Chondrocyte (in vitro differentiated cells): ENCODE measurements at regions not wholly inside any gene's neighbourhood (a gene's known extent, or its start where the extent isn't known, plus 50 kb on each side); places are given as distances from the start of the nearest gene placed in this dataset.

ENCODE experiments used
- DNase-seq: peaks from one replicate; pipeline ENCODE4 v3.0.0; 2021; ENCODE audit warnings: mixed read lengths, low spot score
- H3K27ac Mint-ChIP-seq: one replicate; pipeline ENCODE4 v1.8.0; 2021; ENCODE audit warnings: mild to moderate bottlenecking, moderate library complexity, mixed read lengths; ENCODE audit not compliant: unreplicated experiment
- H3K27me3 Mint-ChIP-seq: 2 replicates; pipeline ENCODE4 v1.8.0; 2021; ENCODE audit warnings: low read depth, mixed read lengths
- H3K36me3 Mint-ChIP-seq: 2 replicates; pipeline ENCODE4 v1.8.0; 2021; ENCODE audit warnings: low read depth, mixed read lengths
- H3K4me1 Mint-ChIP-seq: 2 replicates; pipeline ENCODE4 v1.8.0; 2021; ENCODE audit warnings: low read depth, mild to moderate bottlenecking, mixed read lengths
- H3K4me3 Mint-ChIP-seq: one replicate; pipeline ENCODE4 v1.8.0; 2021; ENCODE audit warnings: mild to moderate bottlenecking, moderate library complexity, mixed read lengths; ENCODE audit not compliant: unreplicated experiment
- H3K9me3 Mint-ChIP-seq: 2 replicates; pipeline ENCODE4 v1.8.0; 2021; ENCODE audit warnings: low read depth, mixed read lengths
- TF ChIP-seq, protein P1 (sequence below): fragments of 200-600 bp; sonication (generic); IDR thresholded peaks from 2 replicates; pipeline ENCODE4 v1.5.0; 2021; ENCODE audit warnings: antibody characterized with exemption, mild to moderate bottlenecking, moderate library complexity

DNA sequence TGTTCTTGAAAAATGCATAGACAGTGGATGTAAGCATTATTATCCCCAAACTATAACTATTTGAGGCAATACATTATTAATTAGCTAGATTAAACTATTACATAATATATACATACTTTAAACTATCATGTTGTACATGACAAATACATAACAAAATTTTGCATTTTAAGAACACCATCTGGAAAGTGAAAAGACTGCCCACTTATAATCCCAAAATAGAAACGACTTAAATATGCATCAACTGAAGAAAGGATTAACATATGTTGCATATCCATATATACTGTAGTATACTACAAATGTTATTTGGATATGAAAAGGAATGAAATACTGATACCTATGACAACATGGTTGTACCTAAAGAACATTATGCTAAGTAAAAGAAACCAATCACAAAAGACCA lies 700.8 kb upstream of the SPRY2 start:
- TF ChIP-seq, protein P1, sequence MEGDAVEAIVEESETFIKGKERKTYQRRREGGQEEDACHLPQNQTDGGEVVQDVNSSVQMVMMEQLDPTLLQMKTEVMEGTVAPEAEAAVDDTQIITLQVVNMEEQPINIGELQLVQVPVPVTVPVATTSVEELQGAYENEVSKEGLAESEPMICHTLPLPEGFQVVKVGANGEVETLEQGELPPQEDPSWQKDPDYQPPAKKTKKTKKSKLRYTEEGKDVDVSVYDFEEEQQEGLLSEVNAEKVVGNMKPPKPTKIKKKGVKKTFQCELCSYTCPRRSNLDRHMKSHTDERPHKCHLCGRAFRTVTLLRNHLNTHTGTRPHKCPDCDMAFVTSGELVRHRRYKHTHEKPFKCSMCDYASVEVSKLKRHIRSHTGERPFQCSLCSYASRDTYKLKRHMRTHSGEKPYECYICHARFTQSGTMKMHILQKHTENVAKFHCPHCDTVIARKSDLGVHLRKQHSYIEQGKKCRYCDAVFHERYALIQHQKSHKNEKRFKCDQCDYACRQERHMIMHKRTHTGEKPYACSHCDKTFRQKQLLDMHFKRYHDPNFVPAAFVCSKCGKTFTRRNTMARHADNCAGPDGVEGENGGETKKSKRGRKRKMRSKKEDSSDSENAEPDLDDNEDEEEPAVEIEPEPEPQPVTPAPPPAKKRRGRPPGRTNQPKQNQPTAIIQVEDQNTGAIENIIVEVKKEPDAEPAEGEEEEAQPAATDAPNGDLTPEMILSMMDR, result no peak
- H3K27me3 Mint-ChIP-seq, result no peaks in the 10 kb centered on the region
- peaks cover 19% of the 10 kb centered on the region for H3K9me3 Mint-ChIP-seq
- peaks cover 4% of the 10 kb centered on the region for H3K36me3 Mint-ChIP-seq
- no peaks in the 10 kb centered on the region for H3K4me1 Mint-ChIP-seq
- no peak overlapping the region for H3K27ac Mint-ChIP-seq
- no peak overlapping the region for H3K4me3 Mint-ChIP-seq
- DNase-seq, result no peak

DNA sequence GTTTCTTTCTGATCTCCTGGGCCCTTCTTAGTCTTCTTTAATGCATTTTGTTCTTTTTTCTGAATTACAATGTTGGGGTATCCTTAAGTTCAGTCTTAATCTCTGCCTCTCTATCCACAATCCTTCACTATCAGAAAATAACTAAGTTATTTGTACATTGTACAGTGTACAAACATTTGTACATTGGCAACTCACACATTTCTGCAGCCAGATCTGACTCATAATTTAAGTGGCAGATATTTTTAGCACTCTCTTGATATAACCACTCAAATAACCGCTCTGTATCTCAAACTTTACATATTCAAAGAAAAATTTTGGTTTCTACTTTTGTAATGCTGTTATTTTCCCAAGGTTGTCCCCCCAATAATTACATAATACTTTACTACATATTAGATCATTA lies 691.1 kb upstream of the SPRY2 start:
- no peak overlapping the region for H3K4me3 Mint-ChIP-seq
- no peak overlapping the region for H3K27ac Mint-ChIP-seq
- no peaks in the 10 kb centered on the region for H3K36me3 Mint-ChIP-seq
- H3K9me3 Mint-ChIP-seq, result no peaks in the 10 kb centered on the region
- no peaks in the 10 kb centered on the region for H3K27me3 Mint-ChIP-seq
- no peak for DNase-seq
- TF ChIP-seq, protein P1, result no peak
- peaks cover 2% of the 10 kb centered on the region for H3K4me1 Mint-ChIP-seq

DNA sequence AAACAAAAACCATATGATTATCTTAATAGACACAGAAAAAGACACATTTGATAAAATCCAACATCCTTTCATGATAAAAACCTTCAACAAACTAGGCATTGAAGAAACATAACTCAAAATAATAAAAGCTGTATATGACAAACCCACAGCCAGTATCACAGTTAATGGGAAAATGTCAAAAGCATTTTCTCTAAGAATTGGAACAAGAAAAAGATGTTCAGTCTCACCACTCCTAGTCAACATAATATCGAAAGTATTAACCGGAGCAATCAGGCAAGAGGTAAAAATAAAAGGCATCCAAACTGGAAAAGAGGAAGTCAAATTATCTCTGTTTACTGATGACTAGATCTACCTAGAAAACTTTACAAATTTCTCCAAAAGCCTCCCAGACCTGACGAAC lies 684.2 kb upstream of the SPRY2 start:
- H3K36me3 Mint-ChIP-seq, result peaks cover 11% of the 10 kb centered on the region
- H3K9me3 Mint-ChIP-seq, result peaks cover 16% of the 10 kb centered on the region
- no peak overlapping the region for H3K4me3 Mint-ChIP-seq
- no peaks in the 10 kb centered on the region for H3K4me1 Mint-ChIP-seq
- no peak for DNase-seq
- H3K27ac Mint-ChIP-seq, result no peak overlapping the region
- no peaks in the 10 kb centered on the region for H3K27me3 Mint-ChIP-seq
- TF ChIP-seq, protein P1, result no peak

DNA sequence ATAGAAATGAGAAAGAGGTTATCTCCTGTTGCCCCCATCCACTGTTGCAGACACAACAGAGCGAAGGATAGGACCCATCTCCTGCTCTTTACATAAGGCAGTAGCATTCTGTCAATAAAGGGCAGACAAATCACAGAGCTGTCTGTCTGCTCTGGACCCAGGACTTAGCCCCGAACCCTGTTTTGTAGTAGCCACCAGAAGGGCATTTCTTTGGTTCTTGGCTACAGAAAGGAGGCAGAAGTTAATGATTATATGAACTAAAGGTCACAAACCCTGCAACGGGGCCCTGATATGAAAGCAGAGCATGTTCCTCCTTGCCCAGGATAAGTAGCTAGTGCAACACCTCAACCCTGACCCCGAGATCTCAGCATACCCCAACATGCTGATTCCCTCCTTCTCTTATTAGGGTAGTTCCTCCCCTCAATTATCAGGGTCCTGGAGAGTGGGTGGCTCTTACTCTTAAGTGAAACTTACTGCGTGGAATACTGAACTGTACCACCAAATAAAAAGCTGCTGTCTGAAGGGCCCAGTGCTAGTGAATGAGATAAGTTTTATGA lies 680.4 kb upstream of the SPRY2 start:
- no peak overlapping the region for H3K27ac Mint-ChIP-seq
- peaks cover 16% of the 10 kb centered on the region for H3K9me3 Mint-ChIP-seq
- peaks cover 11% of the 10 kb centered on the region for H3K36me3 Mint-ChIP-seq
- peaks cover 4% of the 10 kb centered on the region for H3K4me1 Mint-ChIP-seq
- DNase-seq, result no peak
- no peak overlapping the region for H3K4me3 Mint-ChIP-seq
- no peaks in the 10 kb centered on the region for H3K27me3 Mint-ChIP-seq
- TF ChIP-seq, protein P1, result no peak

DNA sequence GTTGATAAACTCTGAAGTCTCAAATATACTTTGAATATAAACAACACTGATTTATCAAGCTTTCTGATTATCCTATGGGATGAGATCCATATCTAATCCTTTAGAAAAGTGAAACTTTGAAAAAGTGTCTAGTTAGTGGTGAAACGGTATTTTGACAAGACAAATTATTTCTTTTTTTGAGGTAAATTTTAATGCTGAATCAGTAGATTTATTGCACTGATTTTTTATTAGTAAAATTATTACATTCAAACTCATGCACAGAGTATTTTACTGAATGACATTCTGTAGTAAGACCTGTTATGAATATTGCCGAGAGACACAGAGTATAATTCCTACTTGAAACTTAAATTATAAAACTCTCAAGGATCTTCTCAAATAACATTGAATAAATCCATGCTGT lies 679.1 kb upstream of the SPRY2 start:
- no peak overlapping the region for H3K4me3 Mint-ChIP-seq
- no peak overlapping the region for H3K27ac Mint-ChIP-seq
- H3K4me1 Mint-ChIP-seq, result peaks cover 4% of the 10 kb centered on the region
- DNase-seq, result no peak
- H3K9me3 Mint-ChIP-seq, result peaks cover 22% of the 10 kb centered on the region
- TF ChIP-seq, protein P1, result no peak
- no peaks in the 10 kb centered on the region for H3K27me3 Mint-ChIP-seq
- H3K36me3 Mint-ChIP-seq, result peaks cover 11% of the 10 kb centered on the region
